GM12878 (cell line): ENCODE measurements at regions not wholly inside any gene's neighbourhood (a gene's known extent, or its start where the extent isn't known, plus 50 kb on each side); places are given as distances from the start of the nearest gene placed in this dataset.

Experiments used
- ATAC-seq: fragments of 200-7000 bp; cut with Tn5 transposase; 3 replicates; pipeline ENCODE4 v1.9.1; 2020; ENCODE audit warnings: mild to moderate bottlenecking, moderate library complexity
- BruUV-seq: library from RNA; stranded (reverse); fragments of 400-500 nt; replicated peaks from 2 replicates; lab custom pipeline; 2021; lab: Mats Ljungman, UMichigan
- CTCF ChIA-PET: fragments of 300-600 bp; sonication (Branson Sonifier 250); formaldehyde crosslinking; extraction: SDS; loops from one replicate; lab custom pipeline; 2021; ENCODE audit warnings: inconsistent platforms; lab: Yijun Ruan, JAX
- POLR2A ChIA-PET: fragments of 350-600 bp; formaldehyde crosslinking; extraction: SDS; loops from one replicate; lab custom pipeline; 2021; ENCODE audit warnings: inconsistent platforms; lab: Charles Lee
- RAD21 ChIA-PET: fragments of 300-600 bp; sonication (Branson Sonifier 250); formaldehyde crosslinking; loops from one replicate; lab custom pipeline; 2023; ENCODE audit warnings: antibody characterized with exemption; ENCODE audit not compliant: unreplicated experiment; lab: Charles Lee
- SMC1A ChIA-PET: fragments of 300-600 bp; sonication (Branson Sonifier 250); formaldehyde crosslinking; loops from one replicate; lab custom pipeline; 2023; ENCODE audit not compliant: unreplicated experiment, uncharacterized antibody; lab: Charles Lee
- DNase-seq: peaks from one replicate; pipeline ENCODE4 v3.0.0-alpha.2; 2011; ENCODE audit warnings: low read depth, low spot score
- FAIRE-seq: peaks from 3 replicates; lab custom pipeline; 2011; peaks lifted over from hg19 to GRCh38; lab: Jason Lieb, UNC
- H2AFZ ChIP-seq: 2 replicates; pipeline ENCODE4 v1.6.0; 2011; ENCODE audit warnings: low read depth, low read length, control low read depth; ENCODE audit not compliant: control insufficient read depth
- H3K27ac ChIP-seq: 2 replicates; pipeline ENCODE4 v1.5.1; 2011; ENCODE audit warnings: control low read depth; ENCODE audit not compliant: control insufficient read depth, insufficient read depth
- H3K27me3 ChIP-seq, 2 experiments: replicated peaks in 1 of 2; 2 replicates each; pipeline versions ENCODE4 v1.6.0 to v1.6.1; 2011; ENCODE audit warnings: low read length in 1 of 2; ENCODE audit not compliant: control insufficient read depth in 2 of 2, insufficient read depth in 2 of 2
- H3K36me3 ChIP-seq, 2 experiments: 2 replicates each; pipeline ENCODE4 v1.5.1; 2011; ENCODE audit warnings: low read length in 1 of 2; ENCODE audit not compliant: control insufficient read depth in 2 of 2, insufficient read depth in 2 of 2
- H3K4me1 ChIP-seq: 2 replicates; pipeline ENCODE4 v1.6.1; 2011; ENCODE audit warnings: mild to moderate bottlenecking, low read length, moderate library complexity, mixed read lengths; ENCODE audit not compliant: control insufficient read depth, insufficient read depth
- H3K4me2 ChIP-seq: 2 replicates; pipeline ENCODE4 v1.6.0; 2011; ENCODE audit warnings: control low read depth; ENCODE audit not compliant: control insufficient read depth, insufficient read depth
- H3K4me3 ChIP-seq: fragments of 200-600 bp; sonication (generic); 2 replicates; pipeline ENCODE4 v1.5.1; 2016
- H3K79me2 ChIP-seq: 2 replicates; pipeline ENCODE4 v1.6.0; 2011; ENCODE audit warnings: low read length; ENCODE audit not compliant: control insufficient read depth, insufficient read depth
- H3K9ac ChIP-seq: 2 replicates; pipeline ENCODE4 v1.8.0; 2011; ENCODE audit warnings: low read length, control low read depth, mixed read lengths; ENCODE audit not compliant: control insufficient read depth, insufficient read depth
- H3K9me3 ChIP-seq: replicated peaks from 3 replicates; pipeline ENCODE4 v1.5.1; 2011; ENCODE audit warnings: mild to moderate bottlenecking, low read length; ENCODE audit not compliant: control insufficient read depth, insufficient read depth
- H4K20me1 ChIP-seq: 2 replicates; pipeline ENCODE4 v1.6.0; 2011; ENCODE audit not compliant: control insufficient read depth, insufficient read depth
- CREM ChIP-seq: IDR thresholded peaks from 2 replicates; pipeline ENCODE4 v1.6.1; 2014; ENCODE audit warnings: antibody characterized with exemption, low read depth
- FOXM1 ChIP-seq: IDR thresholded peaks from 2 replicates; pipeline ENCODE4 v1.6.1; 2012; ENCODE audit warnings: low read depth, mild to moderate bottlenecking, inconsistent platforms, low read length, moderate library complexity
- HDGF ChIP-seq: fragments of 450-650 bp; IDR thresholded peaks from 2 replicates; pipeline ENCODE4 v1.6.1; 2016; ENCODE audit warnings: antibody characterized with exemption
- IRF4 ChIP-seq: IDR thresholded peaks from 2 replicates; pipeline ENCODE4 v1.6.1; 2011; ENCODE audit warnings: low read depth, low read length
- KLF5 ChIP-seq: fragments of 450-650 bp; IDR thresholded peaks from 2 replicates; pipeline ENCODE4 v1.6.1; 2014; ENCODE audit warnings: mild to moderate bottlenecking; ENCODE audit not compliant: partially characterized antibody
- WGBS: methylation state at CpG from one replicate; pipeline ENCODE4 v1.1.6; 2016; ENCODE audit warnings: low lambda C conversion rate; ENCODE audit not compliant: insufficient replicate concordance, insufficient coverage; ENCODE audit errors: missing lambda C conversion rate; 5-methylcytosine and 5-hydroxymethylcytosine counted together
- in situ Hi-C: fragments of 300-500 bp; cut with MboI; formaldehyde crosslinking; loops from 9 replicates; pipeline ENCODE4 v1.14.3; 2018; ENCODE audit warnings: mixed read lengths
- intact Hi-C: fragments of 100-400 bp; cut with micrococcal nuclease; formaldehyde crosslinking; loops from one replicate; pipeline ENCODE4 v1.14.2; 2022; ENCODE audit not compliant: unreplicated experiment
- TF ChIP-seq, protein P1 (sequence below): fragments of 450-650 bp; IDR thresholded peaks from 2 replicates; pipeline ENCODE4 v1.6.1; 2017; ENCODE audit warnings: mild to moderate bottlenecking
- TF ChIP-seq, protein P2 (sequence below): fragments of 450-650 bp; IDR thresholded peaks from 2 replicates; pipeline ENCODE4 v1.6.1; 2018; ENCODE audit warnings: mild to moderate bottlenecking, low read depth, moderate library complexity; ENCODE audit not compliant: partially characterized antibody
- TF ChIP-seq, protein P3 (sequence below): fragments of 450-650 bp; IDR thresholded peaks from 2 replicates; pipeline ENCODE4 v1.6.1; 2016; ENCODE audit warnings: mild to moderate bottlenecking, moderate library complexity, borderline replicate concordance

DNA sequence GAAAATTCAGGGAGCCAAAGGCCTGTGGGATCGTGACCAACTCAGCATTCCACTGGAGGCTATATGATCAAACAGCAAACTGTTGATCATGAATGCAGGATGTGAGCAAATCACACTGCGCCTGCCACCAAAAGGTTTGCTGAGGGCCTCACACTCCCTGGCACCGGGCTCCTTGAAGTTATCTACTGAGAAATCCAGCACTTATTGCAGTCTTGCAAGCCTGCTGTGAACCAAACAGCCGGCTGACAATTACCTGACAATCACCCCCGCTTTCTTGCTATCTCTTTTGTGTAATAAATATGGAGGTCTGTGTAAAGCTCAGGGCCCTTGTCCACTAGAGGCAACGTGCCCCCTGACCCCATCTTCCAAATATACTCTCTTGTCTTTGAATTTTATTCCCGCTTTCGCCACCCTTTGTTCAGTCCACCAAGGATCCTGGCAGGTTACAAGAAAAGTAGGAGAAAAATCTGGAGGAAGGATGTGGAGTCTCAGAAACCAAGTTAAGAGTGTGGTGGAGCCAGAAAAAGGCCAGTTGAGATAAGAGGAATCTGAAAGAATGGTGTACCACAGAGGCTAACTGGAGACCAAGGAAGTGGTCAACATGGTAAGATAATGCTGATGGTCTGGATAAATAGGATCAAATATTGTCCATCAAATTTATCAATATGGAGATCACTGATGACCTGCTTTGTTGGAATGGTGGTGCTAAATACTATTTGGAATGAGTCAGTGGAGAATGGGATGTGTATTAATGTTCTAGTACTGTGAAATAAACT, 229.2 kb downstream of the ALX1 start:
- ChIA-PET RAD21 (interaction anchor here (0.9 to 1.7 kb wide), 3 partner anchors 13 to 44 kb away, joined by 3 to 7 read pairs (median 4); no protein-coding TSS in a partner anchor), CTCF (interaction anchor here (1.0 to 1.7 kb wide), 3 partner anchors 21 to 86 kb away, joined by 3 read pairs; no protein-coding TSS in a partner anchor), POLR2A (interaction anchor here (1.1 kb wide), 1 partner anchor 18 kb away, joined by 3 read pairs; no protein-coding TSS in a partner anchor), SMC1A (interaction anchor here (0.8 to 1.6 kb wide), 7 partner anchors 11 to 59 kb away, joined by 3 to 7 read pairs (median 3); no protein-coding TSS in a partner anchor)
- no peak for FAIRE-seq
- peak; percentile 63 for ATAC-seq
- in situ Hi-C loops (no loop called here), intact Hi-C loops (no loop called here)
- Histone ChIP-seq H3K27ac (no peak overlapping the region), H3K79me2 (no peaks in the 10 kb centered on the region), H3K4me1 (peaks cover 9% of the 10 kb centered on the region), H3K9ac (no peak overlapping the region), H3K4me3 (no peak overlapping the region), H3K9me3 (no peaks in the 10 kb centered on the region), H3K4me2 (0 out of 2 replicates have a peak overlapping the region, but pooled peaks have one; percentile 17), H3K36me3 (no peaks in the 10 kb centered on the region), H4K20me1 (no peaks in the 10 kb centered on the region), H3K27me3 (no peaks in the 10 kb centered on the region), H2AFZ (no peak overlapping the region)
- WGBS: 56% methylated on average over 8 of the region's 8 CpGs
- no TSS peak for BruUV-seq
- TF ChIP-seq IRF4 (no peak), HDGF (no peak), KLF5 (no peak), CREM (no peak), FOXM1 (no peak)
- TF ChIP-seq, protein P1, sequence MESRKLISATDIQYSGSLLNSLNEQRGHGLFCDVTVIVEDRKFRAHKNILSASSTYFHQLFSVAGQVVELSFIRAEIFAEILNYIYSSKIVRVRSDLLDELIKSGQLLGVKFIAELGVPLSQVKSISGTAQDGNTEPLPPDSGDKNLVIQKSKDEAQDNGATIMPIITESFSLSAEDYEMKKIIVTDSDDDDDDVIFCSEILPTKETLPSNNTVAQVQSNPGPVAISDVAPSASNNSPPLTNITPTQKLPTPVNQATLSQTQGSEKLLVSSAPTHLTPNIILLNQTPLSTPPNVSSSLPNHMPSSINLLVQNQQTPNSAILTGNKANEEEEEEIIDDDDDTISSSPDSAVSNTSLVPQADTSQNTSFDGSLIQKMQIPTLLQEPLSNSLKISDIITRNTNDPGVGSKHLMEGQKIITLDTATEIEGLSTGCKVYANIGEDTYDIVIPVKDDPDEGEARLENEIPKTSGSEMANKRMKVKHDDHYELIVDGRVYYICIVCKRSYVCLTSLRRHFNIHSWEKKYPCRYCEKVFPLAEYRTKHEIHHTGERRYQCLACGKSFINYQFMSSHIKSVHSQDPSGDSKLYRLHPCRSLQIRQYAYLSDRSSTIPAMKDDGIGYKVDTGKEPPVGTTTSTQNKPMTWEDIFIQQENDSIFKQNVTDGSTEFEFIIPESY: no peak
- TF ChIP-seq, protein P2, sequence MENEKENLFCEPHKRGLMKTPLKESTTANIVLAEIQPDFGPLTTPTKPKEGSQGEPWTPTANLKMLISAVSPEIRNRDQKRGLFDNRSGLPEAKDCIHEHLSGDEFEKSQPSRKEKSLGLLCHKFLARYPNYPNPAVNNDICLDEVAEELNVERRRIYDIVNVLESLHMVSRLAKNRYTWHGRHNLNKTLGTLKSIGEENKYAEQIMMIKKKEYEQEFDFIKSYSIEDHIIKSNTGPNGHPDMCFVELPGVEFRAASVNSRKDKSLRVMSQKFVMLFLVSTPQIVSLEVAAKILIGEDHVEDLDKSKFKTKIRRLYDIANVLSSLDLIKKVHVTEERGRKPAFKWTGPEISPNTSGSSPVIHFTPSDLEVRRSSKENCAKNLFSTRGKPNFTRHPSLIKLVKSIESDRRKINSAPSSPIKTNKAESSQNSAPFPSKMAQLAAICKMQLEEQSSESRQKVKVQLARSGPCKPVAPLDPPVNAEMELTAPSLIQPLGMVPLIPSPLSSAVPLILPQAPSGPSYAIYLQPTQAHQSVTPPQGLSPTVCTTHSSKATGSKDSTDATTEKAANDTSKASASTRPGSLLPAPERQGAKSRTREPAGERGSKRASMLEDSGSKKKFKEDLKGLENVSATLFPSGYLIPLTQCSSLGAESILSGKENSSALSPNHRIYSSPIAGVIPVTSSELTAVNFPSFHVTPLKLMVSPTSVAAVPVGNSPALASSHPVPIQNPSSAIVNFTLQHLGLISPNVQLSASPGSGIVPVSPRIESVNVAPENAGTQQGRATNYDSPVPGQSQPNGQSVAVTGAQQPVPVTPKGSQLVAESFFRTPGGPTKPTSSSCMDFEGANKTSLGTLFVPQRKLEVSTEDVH: no peak
- TF ChIP-seq, protein P3, sequence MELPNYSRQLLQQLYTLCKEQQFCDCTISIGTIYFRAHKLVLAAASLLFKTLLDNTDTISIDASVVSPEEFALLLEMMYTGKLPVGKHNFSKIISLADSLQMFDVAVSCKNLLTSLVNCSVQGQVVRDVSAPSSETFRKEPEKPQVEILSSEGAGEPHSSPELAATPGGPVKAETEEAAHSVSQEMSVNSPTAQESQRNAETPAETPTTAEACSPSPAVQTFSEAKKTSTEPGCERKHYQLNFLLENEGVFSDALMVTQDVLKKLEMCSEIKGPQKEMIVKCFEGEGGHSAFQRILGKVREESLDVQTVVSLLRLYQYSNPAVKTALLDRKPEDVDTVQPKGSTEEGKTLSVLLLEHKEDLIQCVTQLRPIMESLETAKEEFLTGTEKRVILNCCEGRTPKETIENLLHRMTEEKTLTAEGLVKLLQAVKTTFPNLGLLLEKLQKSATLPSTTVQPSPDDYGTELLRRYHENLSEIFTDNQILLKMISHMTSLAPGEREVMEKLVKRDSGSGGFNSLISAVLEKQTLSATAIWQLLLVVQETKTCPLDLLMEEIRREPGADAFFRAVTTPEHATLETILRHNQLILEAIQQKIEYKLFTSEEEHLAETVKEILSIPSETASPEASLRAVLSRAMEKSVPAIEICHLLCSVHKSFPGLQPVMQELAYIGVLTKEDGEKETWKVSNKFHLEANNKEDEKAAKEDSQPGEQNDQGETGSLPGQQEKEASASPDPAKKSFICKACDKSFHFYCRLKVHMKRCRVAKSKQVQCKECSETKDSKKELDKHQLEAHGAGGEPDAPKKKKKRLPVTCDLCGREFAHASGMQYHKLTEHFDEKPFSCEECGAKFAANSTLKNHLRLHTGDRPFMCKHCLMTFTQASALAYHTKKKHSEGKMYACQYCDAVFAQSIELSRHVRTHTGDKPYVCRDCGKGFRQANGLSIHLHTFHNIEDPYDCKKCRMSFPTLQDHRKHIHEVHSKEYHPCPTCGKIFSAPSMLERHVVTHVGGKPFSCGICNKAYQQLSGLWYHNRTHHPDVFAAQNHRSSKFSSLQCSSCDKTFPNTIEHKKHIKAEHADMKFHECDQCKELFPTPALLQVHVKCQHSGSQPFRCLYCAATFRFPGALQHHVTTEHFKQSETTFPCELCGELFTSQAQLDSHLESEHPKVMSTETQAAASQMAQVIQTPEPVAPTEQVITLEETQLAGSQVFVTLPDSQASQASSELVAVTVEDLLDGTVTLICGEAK: no peak
- DNase-seq: no peak
